HUES48 (cell line): ENCODE measurements at regions not wholly inside any gene's neighbourhood (a gene's known extent, or its start where the extent isn't known, plus 50 kb on each side); places are given as distances from the start of the nearest gene placed in this dataset.
"Not testable (repeated sequence)": the region's sequence is repeated elsewhere in the genome, so short reads cannot be mapped to it uniquely, and the experiment has no call there.

Experiments used
- H3K27ac ChIP-seq: one replicate; pipeline ENCODE4 v1.7.0; 2013; ENCODE audit warnings: low read depth, low read length, inconsistent platforms
- H3K27me3 ChIP-seq: 2 replicates; pipeline ENCODE4 v1.6.1; 2013; ENCODE audit warnings: mild to moderate bottlenecking, low read length; ENCODE audit not compliant: control insufficient read depth, insufficient read depth
- H3K36me3 ChIP-seq: 2 replicates; pipeline ENCODE4 v1.6.1; 2013; ENCODE audit warnings: low read length; ENCODE audit not compliant: control insufficient read depth, insufficient read depth
- H3K4me1 ChIP-seq: 2 replicates; pipeline ENCODE4 v1.6.1; 2013; ENCODE audit warnings: mild to moderate bottlenecking, low read length; ENCODE audit not compliant: control insufficient read depth, insufficient read depth
- H3K4me3 ChIP-seq: 2 replicates; pipeline ENCODE4 v1.5.1; 2013; ENCODE audit warnings: mild to moderate bottlenecking, low read depth, low read length
- H3K9ac ChIP-seq: 2 replicates; pipeline ENCODE4 v1.6.1; 2013; ENCODE audit warnings: mild to moderate bottlenecking, low read depth, low read length, moderate library complexity
- H3K9me3 ChIP-seq: 2 replicates; pipeline ENCODE4 v1.6.1; 2013; ENCODE audit warnings: low read length; ENCODE audit not compliant: control insufficient read depth, insufficient read depth

- Histone ChIP-seq H3K4me1 (no peaks in the 10 kb centered on the region), H3K27me3 (no peaks in the 10 kb centered on the region), H3K27ac (no peak overlapping the region), H3K36me3 (no peaks in the 10 kb centered on the region), H3K4me3 (no peak overlapping the region), H3K9ac (no peak overlapping the region), H3K9me3 (no peaks in the 10 kb centered on the region)
Measured at GRCh38 chr7:108653526-108653925, 83.9 kb downstream of the DNAJB9 start.

GRCh38 chr7:108657140-108657726, 87.6 kb downstream of the DNAJB9 start:
- H3K4me1 ChIP-seq, H3K27me3 ChIP-seq, H3K36me3 ChIP-seq: not testable (repeated sequence)

GRCh38 chr7:108659261-108659660, 89.6 kb downstream of the DNAJB9 start:
- H3K4me3 ChIP-seq, result no peak overlapping the region

More at GRCh38 chr7:108657140-108657726, 87.6 kb downstream of the DNAJB9 start:
- not testable (repeated sequence) for H3K9ac ChIP-seq, H3K27ac ChIP-seq, H3K4me3 ChIP-seq, H3K9me3 ChIP-seq

DNA sequence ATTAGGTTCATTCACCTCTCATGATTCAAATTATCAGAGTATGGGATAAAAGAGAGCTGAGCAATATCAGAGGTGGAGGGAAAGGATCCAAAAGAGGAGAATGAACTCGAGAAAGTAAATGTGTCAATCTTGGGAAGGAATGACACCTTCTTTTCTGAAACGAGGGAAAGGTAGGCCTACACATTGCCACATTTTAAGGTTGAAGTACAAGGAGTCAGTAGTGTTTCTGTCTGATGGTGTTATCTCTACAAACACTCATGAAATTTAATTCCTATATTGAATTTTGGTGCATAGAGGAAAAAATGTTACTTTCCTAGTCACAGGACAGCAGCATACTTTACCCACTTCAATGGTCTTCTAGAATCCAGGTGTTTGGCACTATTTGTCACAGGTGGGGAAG, 90.2 kb downstream of the DNAJB9 start:
- H3K9ac ChIP-seq, result no peak overlapping the region
- H3K4me3 ChIP-seq, result no peak overlapping the region
- H3K9me3 ChIP-seq, result no peaks in the 10 kb centered on the region
- H3K27me3 ChIP-seq, result no peaks in the 10 kb centered on the region
- no peaks in the 10 kb centered on the region for H3K4me1 ChIP-seq
- H3K27ac ChIP-seq, result no peak overlapping the region
- no peaks in the 10 kb centered on the region for H3K36me3 ChIP-seq

More at GRCh38 chr7:108659261-108659660, 89.6 kb downstream of the DNAJB9 start:
- Histone ChIP-seq H3K9ac (no peak overlapping the region), H3K36me3 (no peaks in the 10 kb centered on the region), H3K27ac (no peak overlapping the region), H3K27me3 (no peaks in the 10 kb centered on the region), H3K9me3 (no peaks in the 10 kb centered on the region), H3K4me1 (no peaks in the 10 kb centered on the region)

- H3K9ac ChIP-seq, result no peak overlapping the region
- H3K9me3 ChIP-seq, result no peaks in the 10 kb centered on the region
- no peaks in the 10 kb centered on the region for H3K4me1 ChIP-seq
- no peak overlapping the region for H3K27ac ChIP-seq
- no peak overlapping the region for H3K4me3 ChIP-seq
- H3K27me3 ChIP-seq, result no peaks in the 10 kb centered on the region
- H3K36me3 ChIP-seq, result no peaks in the 10 kb centered on the region
Measured at GRCh38 chr7:108660465-108660864, 90.8 kb downstream of the DNAJB9 start.

- Histone ChIP-seq H3K27me3 (no peaks in the 10 kb centered on the region), H3K36me3 (no peaks in the 10 kb centered on the region), H3K4me3 (no peak overlapping the region), H3K27ac (no peak overlapping the region), H3K4me1 (no peaks in the 10 kb centered on the region), H3K9me3 (no peaks in the 10 kb centered on the region), H3K9ac (no peak overlapping the region)
Measured at GRCh38 chr7:108662783-108663362, 93.2 kb downstream of the DNAJB9 start.

GRCh38 chr7:108663701-108664100, 94.0 kb downstream of the DNAJB9 start:
- Histone ChIP-seq H3K4me3 (no peak overlapping the region), H3K9me3 (no peaks in the 10 kb centered on the region), H3K36me3 (no peaks in the 10 kb centered on the region), H3K4me1 (no peaks in the 10 kb centered on the region), H3K9ac (no peak overlapping the region), H3K27me3 (no peaks in the 10 kb centered on the region), H3K27ac (no peak overlapping the region)

DNA sequence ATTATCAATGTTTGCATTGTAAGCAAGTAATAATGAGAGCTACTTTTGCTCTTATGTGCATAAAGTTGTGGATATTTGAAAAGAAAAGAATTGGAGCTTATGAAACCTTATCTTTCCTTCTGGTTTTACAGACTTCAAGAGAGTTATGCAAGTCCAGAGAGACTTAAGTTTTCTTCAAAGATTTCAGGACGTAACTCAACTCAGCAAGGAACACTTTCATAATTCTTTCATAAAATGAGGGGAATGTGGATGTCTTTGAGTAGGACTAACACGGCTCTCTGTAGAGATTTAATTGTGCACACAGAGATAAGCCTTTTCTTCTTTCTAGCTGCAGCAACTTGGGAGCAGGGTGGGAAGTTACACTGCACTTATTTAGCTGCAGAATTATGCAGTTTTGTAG, 97.5 kb downstream of the DNAJB9 start:
- Histone ChIP-seq H3K9me3 (no peaks in the 10 kb centered on the region), H3K4me1 (no peaks in the 10 kb centered on the region)

GRCh38 chr7:108669958-108670357, 100.3 kb downstream of the DNAJB9 start:
- H3K9me3 ChIP-seq, result no peaks in the 10 kb centered on the region
- no peaks in the 10 kb centered on the region for H3K36me3 ChIP-seq
- H3K27me3 ChIP-seq, result no peaks in the 10 kb centered on the region
- H3K4me1 ChIP-seq, result no peaks in the 10 kb centered on the region
- H3K27ac ChIP-seq, result no peak overlapping the region
- no peak overlapping the region for H3K4me3 ChIP-seq
- H3K9ac ChIP-seq, result no peak overlapping the region

More for the DNA sequence above, 97.5 kb downstream of the DNAJB9 start:
- H3K4me3 ChIP-seq, result no peak overlapping the region
- no peaks in the 10 kb centered on the region for H3K36me3 ChIP-seq
- no peak overlapping the region for H3K27ac ChIP-seq
- H3K9ac ChIP-seq, result no peak overlapping the region
- H3K27me3 ChIP-seq, result no peaks in the 10 kb centered on the region

DNA sequence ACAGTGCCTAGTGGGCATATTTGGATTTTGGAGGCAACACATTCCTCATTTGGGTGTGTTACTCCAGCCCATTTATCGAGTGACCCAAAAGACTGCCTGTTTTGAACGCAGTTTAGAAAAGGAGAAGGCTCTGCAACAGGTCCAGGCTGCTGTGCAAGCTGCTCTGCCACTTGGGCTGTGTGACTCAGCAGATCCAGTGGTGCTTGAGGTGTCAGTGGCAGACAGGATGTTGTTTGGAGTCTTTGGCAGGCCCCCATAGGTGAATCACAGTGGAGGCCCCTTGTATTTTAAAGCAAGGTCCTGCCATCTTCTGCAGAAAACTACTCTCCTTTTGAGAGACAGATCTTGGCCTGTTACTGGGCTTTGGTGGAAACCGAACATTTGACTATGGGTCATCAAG, 104.0 kb downstream of the DNAJB9 start:
- H3K4me1 ChIP-seq, H3K9ac ChIP-seq, H3K4me3 ChIP-seq, H3K9me3 ChIP-seq, H3K27me3 ChIP-seq, H3K36me3 ChIP-seq, H3K27ac ChIP-seq: not testable (repeated sequence)

DNA sequence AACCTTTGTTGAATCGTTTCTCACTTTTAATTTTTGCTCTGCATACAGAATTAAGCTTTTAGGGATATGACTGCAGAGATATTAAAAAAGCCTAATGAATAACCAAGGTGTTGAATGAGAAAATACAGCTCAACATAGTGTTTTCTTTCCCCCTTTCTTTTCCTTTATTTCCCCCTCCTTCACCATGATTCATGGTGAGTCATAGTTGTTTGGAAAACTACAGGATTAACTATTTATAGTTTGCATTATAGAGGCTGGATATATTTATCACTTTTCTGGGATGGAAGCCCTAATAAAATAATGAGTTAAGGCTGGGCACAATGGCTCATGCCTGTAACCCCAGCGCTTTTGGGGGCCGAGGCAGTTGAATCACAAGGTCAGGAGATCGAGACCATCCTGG, 115.0 kb downstream of the DNAJB9 start:
- Histone ChIP-seq H3K36me3 (no peaks in the 10 kb centered on the region), H3K9ac (no peak overlapping the region)

More for the DNA sequence above, 115.0 kb downstream of the DNAJB9 start:
- no peaks in the 10 kb centered on the region for H3K4me1 ChIP-seq
- H3K27me3 ChIP-seq, result no peaks in the 10 kb centered on the region
- no peak overlapping the region for H3K4me3 ChIP-seq
- no peaks in the 10 kb centered on the region for H3K9me3 ChIP-seq
- H3K27ac ChIP-seq, result no peak overlapping the region
